Thyroid gland (tissue), 4 donors: ENCODE measurements at regions not wholly inside any gene's neighbourhood (a gene's known extent, or its start where the extent isn't known, plus 50 kb on each side); places are given as distances from the start of the nearest gene placed in this dataset.
"Not testable (repeated sequence)": the region's sequence is repeated elsewhere in the genome, so short reads cannot be mapped to it uniquely, and the experiment has no call there.

Source experiments
- DNase-seq, 2 donors: peaks; one replicate each; pipeline ENCODE4 v3.0.0-alpha.2; 2019
- H3K27ac ChIP-seq, 3 donors: fragments of 200-600 bp; sonication (generic); 1 replicate in 2 of 3; 2 replicates in 1 of 3; pipeline ENCODE4 v1.5.1; 2016 to 2019; ENCODE audit warnings: mild to moderate bottlenecking in 1 of 3, moderate library complexity in 1 of 3
- H3K27me3 ChIP-seq: fragments of 200-600 bp; sonication (generic); one replicate; pipeline ENCODE4 v1.5.1; 2019
- H3K36me3 ChIP-seq, 2 donors: fragments of 200-600 bp; sonication (generic); one replicate each; pipeline ENCODE4 v1.5.1; 2016 to 2019
- H3K4me1 ChIP-seq, 2 donors: fragments of 200-600 bp; sonication (generic); one replicate each; pipeline ENCODE4 v1.5.1; 2017 to 2019
- H3K4me3 ChIP-seq, 3 donors: fragments of 200-600 bp; sonication (generic); replicated peaks in 1 of 3; 1 replicate in 2 of 3; 2 replicates in 1 of 3; pipeline ENCODE4 v1.5.1; 2016; ENCODE audit warnings: mild to moderate bottlenecking in 1 of 3
- H3K9me3 ChIP-seq: fragments of 200-600 bp; sonication (generic); one replicate; pipeline ENCODE4 v1.5.1; 2017
- CTCF ChIP-seq, 6 experiments: fragments of 200-600 bp in 3 of 6; fragments of 450-650 bp in 3 of 6; sonication (generic) in 3 of 6; IDR thresholded peaks; one replicate each; pipeline ENCODE4 v1.5.1; 2016 to 2019; ENCODE audit warnings: antibody characterized with exemption in 6 of 6, mild to moderate bottlenecking in 2 of 6, inconsistent platforms in 1 of 6, moderate library complexity in 1 of 6
- POLR2A ChIP-seq, 2 donors: fragments of 450-650 bp; IDR thresholded peaks; one replicate each; pipeline ENCODE4 v1.6.1; 2017; ENCODE audit warnings: antibody characterized with exemption in 2 of 2, mild to moderate bottlenecking in 2 of 2, moderate library complexity in 1 of 2
- WGBS, 2 donors: methylation state at CpG; one replicate each; pipeline ENCODE4 v1.1.5; 2017; 5-methylcytosine and 5-hydroxymethylcytosine counted together
- intact Hi-C: fragments of 100-400 bp; cut with DNase I; formaldehyde crosslinking; loops from one replicate; pipeline ENCODE4 v1.15.1; 2023

DNA sequence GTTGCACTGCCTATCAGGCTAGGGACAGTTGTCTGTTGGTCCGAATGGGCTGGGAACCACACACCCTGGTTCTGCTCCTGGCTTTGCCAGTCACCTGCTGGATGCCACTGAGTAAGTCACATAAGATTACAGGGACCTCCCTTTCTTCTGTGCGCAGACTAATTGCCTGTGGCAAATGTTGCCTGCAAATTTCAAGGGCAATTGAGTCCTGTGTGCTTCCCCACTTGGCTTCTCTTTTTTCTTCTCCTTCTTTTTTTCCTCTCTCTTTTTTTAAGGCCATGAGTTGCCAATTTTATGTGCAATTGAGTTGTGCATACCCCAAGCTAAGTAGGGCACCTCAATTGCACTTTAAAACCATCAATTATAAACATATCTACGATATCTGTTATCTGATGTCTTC is 963.4 kb downstream of the MCTP2 start:
- 83 to 84% methylated on average over 3 of the region's 3 CpGs for WGBS, 2 donors
- Histone ChIP-seq H3K27me3 (no peaks in the 10 kb centered on the region), H3K36me3 (no peaks in the 10 kb centered on the region), H3K9me3 (no peaks in the 10 kb centered on the region), H3K27ac (no peak overlapping the region), H3K4me3 (no peak overlapping the region), H3K4me1 (no peaks in the 10 kb centered on the region)
- intact Hi-C loops: no loop called here
- TF ChIP-seq CTCF (IDR thresholded peaks at IDR 0.05): no peak
- no peak for TF ChIP-seq POLR2A (IDR thresholded peaks at IDR 0.05)
- DNase-seq: no peak

- TF ChIP-seq POLR2A (IDR thresholded peaks at IDR 0.05) (no peak), CTCF (IDR thresholded peaks at IDR 0.05) (no peak)
- no peaks in the 10 kb centered on the region for H3K9me3 ChIP-seq
- WGBS, 2 donors: 74 to 81% methylated on average over 17 of the region's 17 CpGs
- intact Hi-C loops: no loop called here
- H3K27me3 ChIP-seq: no peaks in the 10 kb centered on the region
- H3K27ac ChIP-seq: no peak overlapping the region
- no peak for DNase-seq
- H3K4me1 ChIP-seq: no peaks in the 10 kb centered on the region
- H3K36me3 ChIP-seq: no peaks in the 10 kb centered on the region
- no peak overlapping the region for H3K4me3 ChIP-seq
Observed at GRCh38 chr15:95196176-95196915, 965.0 kb downstream of the MCTP2 start.

DNA sequence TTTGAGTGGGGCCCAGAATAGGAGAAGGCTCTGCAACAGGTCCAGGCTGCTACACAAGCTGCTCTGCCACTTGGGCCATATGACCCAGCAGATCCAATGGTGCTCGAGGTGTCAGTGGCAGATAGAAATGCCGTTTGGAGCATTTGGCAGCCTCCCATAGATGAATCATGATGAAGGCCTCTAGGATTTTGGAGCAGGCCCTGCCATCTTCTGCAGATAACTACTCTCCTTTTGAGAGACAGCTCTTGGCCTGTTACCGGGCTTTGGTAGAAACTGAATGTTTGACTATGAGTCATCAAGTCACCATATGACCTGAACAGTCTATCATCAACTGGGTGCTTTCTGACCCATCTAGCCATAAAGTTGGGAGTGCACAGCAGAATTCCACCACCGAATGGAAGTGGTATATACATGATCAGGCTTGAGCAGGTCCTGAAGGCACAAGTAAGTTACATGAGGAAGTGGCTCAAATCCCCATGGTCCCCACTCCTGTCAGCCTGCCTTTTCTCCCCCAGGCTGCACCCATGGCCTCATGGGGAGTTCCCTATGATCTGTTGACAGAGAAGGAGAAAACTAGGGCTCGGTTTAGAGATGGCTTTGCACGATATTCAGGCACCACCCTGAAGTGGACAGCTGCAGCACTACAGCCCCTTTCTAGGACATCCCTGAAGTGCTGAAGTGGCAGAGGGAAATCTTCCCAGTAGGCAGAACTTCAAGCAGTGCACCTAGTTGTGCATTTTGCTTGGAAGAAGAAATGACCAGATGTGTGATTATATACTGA is 971.4 kb downstream of the MCTP2 start:
- WGBS, 2 donors: 84 to 85% methylated on average over 6 of the region's 6 CpGs
- no peaks in the 10 kb centered on the region for H3K36me3 ChIP-seq

GRCh38 chr15:95205077-95205476 is 973.7 kb downstream of the MCTP2 start:
- Histone ChIP-seq H3K4me1 (no peaks in the 10 kb centered on the region), H3K27ac (no peak overlapping the region), H3K36me3 (no peaks in the 10 kb centered on the region), H3K27me3 (no peaks in the 10 kb centered on the region), H3K4me3 (no peak overlapping the region), H3K9me3 (no peaks in the 10 kb centered on the region)
- TF ChIP-seq POLR2A (IDR thresholded peaks at IDR 0.05) (no peak), CTCF (IDR thresholded peaks at IDR 0.05) (no peak)
- no peak for DNase-seq
- intact Hi-C loops: no loop called here

More for the DNA sequence above, 971.4 kb downstream of the MCTP2 start:
- intact Hi-C loops: no loop called here
- Histone ChIP-seq H3K4me3 (no peak overlapping the region), H3K27me3 (no peaks in the 10 kb centered on the region), H3K27ac (no peak overlapping the region), H3K4me1 (no peaks in the 10 kb centered on the region), H3K9me3 (no peaks in the 10 kb centered on the region)
- DNase-seq: no peak
- TF ChIP-seq POLR2A (IDR thresholded peaks at IDR 0.05) (no peak), CTCF (IDR thresholded peaks at IDR 0.05) (no peak)

- H3K9me3 ChIP-seq, H3K27ac ChIP-seq, H3K27me3 ChIP-seq, H3K4me1 ChIP-seq, H3K36me3 ChIP-seq, H3K4me3 ChIP-seq, intact Hi-C loops, DNase-seq: not testable (repeated sequence)
- 91 to 98% methylated on average over 3 of the region's 3 CpGs for WGBS, 2 donors
Observed at GRCh38 chr15:95205830-95206229, 974.5 kb downstream of the MCTP2 start.
